NCI-H774 (cell line): ENCODE measurements at regions not wholly inside any gene's neighbourhood (a gene's known extent, or its start where the extent isn't known, plus 50 kb on each side); places are given as distances from the start of the nearest gene placed in this dataset.
"Not testable (repeated sequence)": the region's sequence is repeated elsewhere in the genome, so short reads cannot be mapped to it uniquely, and the experiment has no call there.

Experiments used
- DNase-seq: peaks from one replicate; lab custom pipeline; 2025; lab: John Stamatoyannopoulos, UW

GRCh38 chr2:235399895-235400294 lies 93.9 kb upstream of the AGAP1 start:
- no peak for DNase-seq

GRCh38 chr2:235402422-235402821 lies 91.4 kb upstream of the AGAP1 start:
- no peak for DNase-seq

- DNase-seq: no peak
Observed at GRCh38 chr2:235405612-235406361, 88.1 kb upstream of the AGAP1 start.

- DNase-seq: no peak
Observed at GRCh38 chr2:235406430-235406829, 87.4 kb upstream of the AGAP1 start.

- no peak for DNase-seq
Observed at GRCh38 chr2:235411905-235412485, 81.8 kb upstream of the AGAP1 start.

- no peak for DNase-seq
Observed at GRCh38 chr2:235413064-235413463, 80.8 kb upstream of the AGAP1 start.

- DNase-seq: peak; percentile 75
Observed at GRCh38 chr2:235414422-235414821, 79.4 kb upstream of the AGAP1 start.

- no peak for DNase-seq
Observed at GRCh38 chr2:235416858-235417499, 76.9 kb upstream of the AGAP1 start.

GRCh38 chr2:235418918-235419317 lies 74.9 kb upstream of the AGAP1 start:
- DNase-seq: no peak

GRCh38 chr2:235419996-235420395 lies 73.8 kb upstream of the AGAP1 start:
- DNase-seq: no peak

GRCh38 chr2:235421618-235422017 lies 72.2 kb upstream of the AGAP1 start:
- DNase-seq: peak; percentile 38

- no peak for DNase-seq
Observed at GRCh38 chr2:235430366-235431083, 63.3 kb upstream of the AGAP1 start.

- DNase-seq: no peak
Observed at GRCh38 chr2:235432741-235433520, 60.9 kb upstream of the AGAP1 start.

GRCh38 chr2:235433860-235434259 lies 60.0 kb upstream of the AGAP1 start:
- DNase-seq: no peak

GRCh38 chr2:235439959-235440662 lies 53.7 kb upstream of the AGAP1 start:
- no peak for DNase-seq

- DNase-seq: not testable (repeated sequence)
Observed at GRCh38 chr2:235443580-235443979, 50.3 kb upstream of the AGAP1 start.
